SK-N-SH (cell line): ENCODE measurements at regions not wholly inside any gene's neighbourhood (a gene's known extent, or its start where the extent isn't known, plus 50 kb on each side); places are given as distances from the start of the nearest gene placed in this dataset.

Experiments
- CTCF ChIA-PET: fragments of 300-600, 350-600 bp; formaldehyde crosslinking; extraction: SDS; loops from one replicate; lab custom pipeline; 2021; lab: Yijun Ruan, JAX
- POLR2A ChIA-PET: fragments of 350-600 bp; sonication (Branson Sonifier 250); formaldehyde crosslinking; extraction: SDS; loops from one replicate; lab custom pipeline; 2020; ENCODE audit warnings: antibody characterized with exemption, inconsistent platforms; lab: Yijun Ruan, JAX
- DNase-seq: peaks from one replicate; pipeline ENCODE4 v3.0.0; 2012
- H2AFZ ChIP-seq: fragments of 200-600 bp; sonication (generic); 2 replicates; pipeline ENCODE4 v1.8.1; 2016; ENCODE audit warnings: antibody characterized with exemption, mild to moderate bottlenecking, low read depth
- H3F3A ChIP-seq: fragments of 200-600 bp; sonication (generic); replicated peaks from 2 replicates; pipeline ENCODE3; 2016; ENCODE audit warnings: antibody characterized with exemption, mild to moderate bottlenecking; ENCODE audit not compliant: insufficient read depth
- H3K27ac ChIP-seq, 2 experiments: fragments of 200-500 bp in 1 of 2; fragments of 200-600 bp in 1 of 2; sonication (Bioruptor generic) in 1 of 2; sonication (generic), shearing (Covaris generic) in 1 of 2; 2 replicates each; pipeline versions ENCODE4 v1.5.1 to v1.6.1; 2014 to 2016; ENCODE audit warnings: low read depth in 2 of 2, inconsistent platforms in 1 of 2, low read length in 1 of 2, mild to moderate bottlenecking in 1 of 2, mixed read lengths in 1 of 2
- H3K27me3 ChIP-seq: fragments of 200-600 bp; sonication (generic), shearing (Covaris generic); 2 replicates; pipeline ENCODE4 v1.6.1; 2016; ENCODE audit warnings: mixed run types; ENCODE audit not compliant: insufficient read depth
- H3K36me3 ChIP-seq, 2 experiments: fragments of 200-500 bp in 1 of 2; fragments of 200-600 bp in 1 of 2; sonication (Bioruptor generic) in 1 of 2; sonication (generic) in 1 of 2; replicated peaks in 1 of 2; 2 replicates each; pipeline versions ENCODE3 to v1.5.1; 2014 to 2016; ENCODE audit warnings: low read length in 1 of 2, mild to moderate bottlenecking in 1 of 2; ENCODE audit not compliant: insufficient read depth in 2 of 2, control insufficient read depth in 1 of 2
- H3K4me1 ChIP-seq, 2 experiments: fragments of 200-500 bp in 1 of 2; fragments of 200-600 bp in 1 of 2; sonication (Bioruptor generic) in 1 of 2; sonication (generic), shearing (Covaris generic) in 1 of 2; 2 replicates each; pipeline versions ENCODE4 v1.5.1 to v1.6.1; 2014 to 2016; ENCODE audit warnings: low read depth in 1 of 2, low read length in 1 of 2, mixed run types in 1 of 2; ENCODE audit not compliant: insufficient read depth in 2 of 2, control insufficient read depth in 1 of 2
- H3K4me2 ChIP-seq: fragments of 200-600 bp; sonication (generic), shearing (Covaris generic); 2 replicates; pipeline ENCODE4 v1.6.1; 2017; ENCODE audit warnings: mixed run types
- H3K4me3 ChIP-seq, 2 experiments: fragments of 200-500 bp in 1 of 2; fragments of 200-600 bp in 1 of 2; sonication (Bioruptor generic) in 1 of 2; sonication (generic), shearing (Covaris generic) in 1 of 2; 2 replicates each; pipeline versions ENCODE4 v1.5.1 to v1.8.1; 2014 to 2016; ENCODE audit warnings: low read depth in 2 of 2, inconsistent platforms in 1 of 2, low read length in 1 of 2, mild to moderate bottlenecking in 1 of 2, mixed read lengths in 1 of 2, moderate library complexity in 1 of 2
- H3K79me2 ChIP-seq: fragments of 200-600 bp; sonication (generic); 2 replicates; pipeline ENCODE4 v1.8.1; 2017; ENCODE audit warnings: mild to moderate bottlenecking; ENCODE audit not compliant: insufficient read depth
- H3K9ac ChIP-seq: fragments of 200-600 bp; sonication (generic); 2 replicates; pipeline ENCODE4 v1.6.1; 2017; ENCODE audit warnings: mixed run types
- H3K9me2 ChIP-seq: fragments of 200-600 bp; sonication (generic); 2 replicates; pipeline ENCODE4 v1.6.1; 2017; ENCODE audit warnings: mixed run types
- H3K9me3 ChIP-seq: fragments of 200-600 bp; sonication (generic); 2 replicates; pipeline ENCODE4 v1.6.1; 2017; ENCODE audit warnings: mixed run types, mild to moderate bottlenecking, moderate library complexity
- H4K20me1 ChIP-seq: fragments of 200-600 bp; sonication (generic); 2 replicates; pipeline ENCODE4 v1.6.1; 2017; ENCODE audit warnings: mild to moderate bottlenecking, mixed run types; ENCODE audit not compliant: insufficient read depth
- CHD2 ChIP-seq: fragments of 150-350 bp; IDR thresholded peaks from 2 replicates; pipeline ENCODE4 v1.6.1; 2018; ENCODE audit warnings: low read length; ENCODE audit not compliant: partially characterized antibody
- EP300 ChIP-seq, 2 experiments: IDR thresholded peaks; 2 replicates each; pipeline versions ENCODE4 v1.4.0 to v1.6.1; 2012; ENCODE audit warnings: borderline replicate concordance in 1 of 2, low read depth in 1 of 2, low read length in 1 of 2
- FOSL2 ChIP-seq: IDR thresholded peaks from 2 replicates; pipeline ENCODE4 v1.4.0; 2012; ENCODE audit warnings: low read depth, mild to moderate bottlenecking, moderate library complexity, borderline replicate concordance
- FOXM1 ChIP-seq: IDR thresholded peaks from 2 replicates; pipeline ENCODE4 v1.4.0; 2012; ENCODE audit warnings: low read depth, mild to moderate bottlenecking
- GABPA ChIP-seq: IDR thresholded peaks from 2 replicates; pipeline ENCODE4 v1.4.0; 2012; ENCODE audit warnings: low read depth, mild to moderate bottlenecking
- JUND ChIP-seq: IDR thresholded peaks from 2 replicates; pipeline ENCODE4 v1.4.0; 2012
- MAX ChIP-seq: IDR thresholded peaks from 2 replicates; pipeline ENCODE4 v1.4.0; 2012; ENCODE audit warnings: low read depth
- MEF2A ChIP-seq: IDR thresholded peaks from 2 replicates; pipeline ENCODE4 v1.4.0; 2012; ENCODE audit warnings: low read depth, borderline replicate concordance
- MXI1 ChIP-seq: IDR thresholded peaks from 2 replicates; pipeline ENCODE4 v1.6.1; 2012; ENCODE audit warnings: mild to moderate bottlenecking, low read depth, low read length, improper control_type of control experiment
- RAD21 ChIP-seq: IDR thresholded peaks from 2 replicates; pipeline ENCODE4 v1.6.1; 2012; ENCODE audit warnings: mild to moderate bottlenecking, low read length
- REST ChIP-seq: IDR thresholded peaks from 2 replicates; pipeline ENCODE4 v1.6.1; 2012; ENCODE audit warnings: mild to moderate bottlenecking, low read depth, low read length, moderate library complexity
- RXRA ChIP-seq: IDR thresholded peaks from 2 replicates; pipeline ENCODE4 v1.4.0; 2012; ENCODE audit warnings: low read depth, mild to moderate bottlenecking, borderline replicate concordance
- TCF12 ChIP-seq: IDR thresholded peaks from 2 replicates; pipeline ENCODE4 v1.4.0; 2012
- TEAD4 ChIP-seq: IDR thresholded peaks from 2 replicates; pipeline ENCODE4 v1.4.0; 2012; ENCODE audit warnings: mild to moderate bottlenecking, borderline replicate concordance; ENCODE audit not compliant: insufficient read depth
- USF1 ChIP-seq: IDR thresholded peaks from 2 replicates; pipeline ENCODE4 v1.4.0; 2012; ENCODE audit warnings: low read depth, borderline replicate concordance
- USF2 ChIP-seq: fragments of 150-350 bp; IDR thresholded peaks from 2 replicates; pipeline ENCODE4 v1.6.1; 2017; ENCODE audit warnings: antibody characterized with exemption, low read length, low read depth, borderline replicate concordance
- WGBS: methylation state at CpG from one replicate; pipeline ENCODE4 v1.1.6; 2017; ENCODE audit warnings: low lambda C conversion rate; 5-methylcytosine and 5-hydroxymethylcytosine counted together
- TF ChIP-seq, protein P1 (sequence below): fragments of 150-350 bp; IDR thresholded peaks from 2 replicates; pipeline ENCODE4 v1.6.1; 2016; ENCODE audit warnings: mild to moderate bottlenecking, low read depth, low read length

DNA sequence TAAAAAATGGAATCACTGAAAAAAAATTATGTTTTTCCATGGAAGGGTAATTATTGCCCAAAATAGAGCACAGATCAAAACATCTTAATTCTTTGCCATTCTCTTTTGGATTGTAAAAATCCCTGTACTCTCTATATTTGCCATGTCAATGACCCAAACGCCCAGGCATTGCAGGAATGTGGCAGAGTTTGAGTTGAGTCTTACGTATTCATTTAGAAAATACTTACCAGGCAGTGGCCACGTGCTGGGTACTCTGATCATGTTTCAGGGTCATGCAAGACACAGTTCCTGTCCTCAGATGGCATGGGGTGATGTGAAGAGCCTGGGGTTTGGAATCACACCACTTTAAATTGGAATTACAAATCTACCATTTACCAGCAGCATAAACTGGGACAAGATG is 267.7 kb downstream of the ABCC12 start:
- CTCF ChIA-PET = no interaction called here
- no peaks in the 10 kb centered on the region for H3K9me3 ChIP-seq
- no peak overlapping the region for H3K27ac ChIP-seq
- DNase-seq = no peak
- H3K4me3 ChIP-seq = no peak overlapping the region
- H3K79me2 ChIP-seq = no peaks in the 10 kb centered on the region
- 31% methylated on average over 3 of the region's 3 CpGs for WGBS
- H4K20me1 ChIP-seq = no peaks in the 10 kb centered on the region
- H2AFZ ChIP-seq = no peak overlapping the region
- TF ChIP-seq TCF12 = peak; percentile 39
- TF ChIP-seq, protein P1, sequence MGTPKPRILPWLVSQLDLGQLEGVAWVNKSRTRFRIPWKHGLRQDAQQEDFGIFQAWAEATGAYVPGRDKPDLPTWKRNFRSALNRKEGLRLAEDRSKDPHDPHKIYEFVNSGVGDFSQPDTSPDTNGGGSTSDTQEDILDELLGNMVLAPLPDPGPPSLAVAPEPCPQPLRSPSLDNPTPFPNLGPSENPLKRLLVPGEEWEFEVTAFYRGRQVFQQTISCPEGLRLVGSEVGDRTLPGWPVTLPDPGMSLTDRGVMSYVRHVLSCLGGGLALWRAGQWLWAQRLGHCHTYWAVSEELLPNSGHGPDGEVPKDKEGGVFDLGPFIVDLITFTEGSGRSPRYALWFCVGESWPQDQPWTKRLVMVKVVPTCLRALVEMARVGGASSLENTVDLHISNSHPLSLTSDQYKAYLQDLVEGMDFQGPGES = no peak
- no peak for TF ChIP-seq REST
- no peak for TF ChIP-seq GABPA
- TF ChIP-seq JUND = peak; percentile 49
- no peak for TF ChIP-seq RAD21
- TF ChIP-seq USF2 = no peak
- no peak for TF ChIP-seq MXI1
- peak; percentile 62; the same call in 1 of the 2 replicates for TF ChIP-seq TEAD4
- no peak for TF ChIP-seq CHD2
- TF ChIP-seq RXRA = peak; percentile 65; the same call in 1 of the 2 replicates
- TF ChIP-seq EP300 (IDR thresholded peaks at IDR 0.05; ENCODE audit: borderline replicate concordance in 1 of 2, low read depth in 1 of 2, low read length in 1 of 2) = peak in 1 of 2 experiments; percentile 23; a peak in 1 of 4 replicates
- peak; percentile 81 for TF ChIP-seq MAX
- peak; percentile 35; the same call in 1 of the 2 replicates for TF ChIP-seq FOSL2
- TF ChIP-seq USF1 = peak; percentile 79
- no peak for TF ChIP-seq FOXM1
- TF ChIP-seq MEF2A = no peak
- POLR2A ChIA-PET = no interaction called here
- H3K9ac ChIP-seq = no peak overlapping the region
- no peaks in the 10 kb centered on the region for H3K36me3 ChIP-seq
- H3K4me2 ChIP-seq = 0 out of 2 replicates have a peak overlapping the region, but pooled peaks have one; percentile 29
- no peaks in the 10 kb centered on the region for H3K9me2 ChIP-seq
- no peaks in the 10 kb centered on the region for H3F3A ChIP-seq
- peaks cover 0 to 18% of the 10 kb centered on the region in 2 experiments; a peak in 1 of 4 replicates for H3K4me1 ChIP-seq
- no peaks in the 10 kb centered on the region for H3K27me3 ChIP-seq
